Neural progenitor cell (in vitro differentiated cells): ENCODE measurements at regions not wholly inside any gene's neighbourhood (a gene's known extent, or its start where the extent isn't known, plus 50 kb on each side); places are given as distances from the start of the nearest gene placed in this dataset.

ENCODE experiments used
- DNase-seq: peaks from one replicate; pipeline ENCODE4 v3.0.0-alpha.2; 2016; ENCODE audit warnings: low spot score
- H2AFZ ChIP-seq: fragments of 200-600 bp; sonication (generic); replicated peaks from 2 replicates; pipeline ENCODE4 v1.6.1; 2016; ENCODE audit warnings: antibody characterized with exemption
- H3F3A ChIP-seq: fragments of 200-600 bp; sonication (generic); 2 replicates; pipeline ENCODE4 v1.6.1; 2016; ENCODE audit warnings: antibody characterized with exemption, low read depth
- H3K27ac ChIP-seq: fragments of 200-600 bp; sonication (generic); 2 replicates; pipeline ENCODE4 v1.5.1; 2016; ENCODE audit warnings: mild to moderate bottlenecking
- H3K27me3 ChIP-seq: fragments of 200-600 bp; sonication (generic); 2 replicates; pipeline ENCODE4 v1.6.1; 2016; ENCODE audit warnings: mild to moderate bottlenecking, moderate library complexity
- H3K36me3 ChIP-seq: fragments of 200-600 bp; sonication (generic); 2 replicates; pipeline ENCODE4 v1.5.1; 2016
- H3K4me1 ChIP-seq: fragments of 200-600 bp; sonication (generic); 2 replicates; pipeline ENCODE4 v1.6.1; 2016; ENCODE audit warnings: mixed run types
- H3K4me2 ChIP-seq: fragments of 200-600 bp; sonication (generic); 2 replicates; pipeline ENCODE4 v1.6.1; 2016
- H3K4me3 ChIP-seq: fragments of 200-600 bp; sonication (generic); 2 replicates; pipeline ENCODE4 v1.5.1; 2016
- H3K79me2 ChIP-seq: fragments of 200-600 bp; sonication (generic); 2 replicates; pipeline ENCODE4 v1.6.1; 2016; ENCODE audit warnings: low read depth
- H3K9ac ChIP-seq: fragments of 200-600 bp; sonication (generic); 2 replicates; pipeline ENCODE4 v1.6.1; 2016
- H3K9me3 ChIP-seq: fragments of 200-600 bp; sonication (generic); 2 replicates; pipeline ENCODE4 v1.5.1; 2016; ENCODE audit warnings: low read depth
- H4K20me1 ChIP-seq: fragments of 200-600 bp; sonication (generic); 2 replicates; pipeline ENCODE4 v1.6.1; 2016; ENCODE audit warnings: low read depth
- H3K27ac Mint-ChIP-seq: 3 replicates; pipeline ENCODE4 v1.8.0; 2021; ENCODE audit warnings: mixed read lengths
- H3K27me3 Mint-ChIP-seq: 2 replicates; pipeline ENCODE4 v1.8.0; 2022; ENCODE audit warnings: low read depth, mild to moderate bottlenecking, inconsistent platforms, moderate library complexity, mixed read lengths; ENCODE audit not compliant: insufficient read depth
- H3K36me3 Mint-ChIP-seq: 3 replicates; pipeline ENCODE4 v1.8.0; 2021; ENCODE audit warnings: mixed read lengths
- H3K4me1 Mint-ChIP-seq: 3 replicates; pipeline ENCODE4 v1.8.0; 2021; ENCODE audit warnings: mixed read lengths
- H3K4me3 Mint-ChIP-seq: 3 replicates; pipeline ENCODE4 v1.8.0; 2021; ENCODE audit warnings: mild to moderate bottlenecking, moderate library complexity, mixed read lengths
- H3K9me3 Mint-ChIP-seq: 3 replicates; pipeline ENCODE4 v1.8.0; 2020; ENCODE audit warnings: mixed read lengths
- CTCF ChIP-seq: fragments of 200-600 bp; sonication (generic); IDR thresholded peaks from 2 replicates; pipeline ENCODE4 v1.5.1; 2017; ENCODE audit warnings: antibody characterized with exemption, mild to moderate bottlenecking
- EZH2 ChIP-seq: fragments of 200-600 bp; sonication (generic); IDR thresholded peaks from 2 replicates; pipeline ENCODE4 v1.6.1; 2017; ENCODE audit warnings: antibody characterized with exemption, mild to moderate bottlenecking, moderate library complexity
- EZH2phosphoT487 ChIP-seq: fragments of 200-600 bp; sonication (generic); IDR thresholded peaks from 2 replicates; pipeline ENCODE4 v1.6.1; 2017; ENCODE audit warnings: antibody characterized with exemption

GRCh38 chr20:40486297-40486696, 202.7 kb downstream of the MAFB start:
- H3K79me2 ChIP-seq = no peaks in the 10 kb centered on the region
- DNase-seq = no peak
- Mint-ChIP-seq H3K36me3 (no peaks in the 10 kb centered on the region), H3K4me3 (no peak overlapping the region), H3K4me1 (no peaks in the 10 kb centered on the region), H3K27me3 (peaks cover 2% of the 10 kb centered on the region), H3K9me3 (no peaks in the 10 kb centered on the region), H3K27ac (no peak overlapping the region)
- H3K36me3 ChIP-seq = no peaks in the 10 kb centered on the region
- H3K4me3 ChIP-seq = no peak overlapping the region
- TF ChIP-seq EZH2 = no peak
- no peak for TF ChIP-seq CTCF
- no peak for TF ChIP-seq EZH2phosphoT487
- no peak overlapping the region for H3K9ac ChIP-seq
- H3K27ac ChIP-seq = no peak overlapping the region
- H4K20me1 ChIP-seq = no peaks in the 10 kb centered on the region
- no peaks in the 10 kb centered on the region for H3K4me1 ChIP-seq
- no peaks in the 10 kb centered on the region for H3F3A ChIP-seq
- no peak overlapping the region for H2AFZ ChIP-seq
- no peaks in the 10 kb centered on the region for H3K9me3 ChIP-seq
- no peak overlapping the region for H3K4me2 ChIP-seq
- no peaks in the 10 kb centered on the region for H3K27me3 ChIP-seq

- Histone ChIP-seq H3K9ac (no peak overlapping the region), H2AFZ (no peak overlapping the region), H3K36me3 (no peaks in the 10 kb centered on the region), H3K27me3 (no peaks in the 10 kb centered on the region), H3K9me3 (no peaks in the 10 kb centered on the region), H3K4me1 (no peaks in the 10 kb centered on the region), H3K4me2 (no peak overlapping the region), H4K20me1 (no peaks in the 10 kb centered on the region), H3F3A (no peaks in the 10 kb centered on the region), H3K27ac (no peak overlapping the region), H3K79me2 (no peaks in the 10 kb centered on the region), H3K4me3 (no peak overlapping the region)
- DNase-seq = no peak
- Mint-ChIP-seq H3K27ac (no peak overlapping the region), H3K4me1 (no peaks in the 10 kb centered on the region), H3K4me3 (no peak overlapping the region), H3K27me3 (no peaks in the 10 kb centered on the region), H3K36me3 (no peaks in the 10 kb centered on the region), H3K9me3 (no peaks in the 10 kb centered on the region)
- TF ChIP-seq EZH2 = no peak
Observed at GRCh38 chr20:40481743-40482458, 207.1 kb downstream of the MAFB start.

GRCh38 chr20:40481337-40481736, 207.7 kb downstream of the MAFB start:
- Histone ChIP-seq H3K9me3 (no peaks in the 10 kb centered on the region), H3K27me3 (no peaks in the 10 kb centered on the region), H3K27ac (no peak overlapping the region), H3K4me1 (no peaks in the 10 kb centered on the region), H3F3A (no peaks in the 10 kb centered on the region), H3K4me3 (no peak overlapping the region), H2AFZ (no peak overlapping the region), H4K20me1 (no peaks in the 10 kb centered on the region), H3K79me2 (no peaks in the 10 kb centered on the region), H3K4me2 (no peak overlapping the region), H3K36me3 (no peaks in the 10 kb centered on the region), H3K9ac (no peak overlapping the region)
- no peak overlapping the region for H3K27ac Mint-ChIP-seq
- H3K4me3 Mint-ChIP-seq = no peak overlapping the region
- DNase-seq = no peak
- H3K9me3 Mint-ChIP-seq = no peaks in the 10 kb centered on the region
- H3K4me1 Mint-ChIP-seq = no peaks in the 10 kb centered on the region
- no peak for TF ChIP-seq EZH2
- no peak for TF ChIP-seq CTCF
- no peak for TF ChIP-seq EZH2phosphoT487
- no peaks in the 10 kb centered on the region for H3K27me3 Mint-ChIP-seq
- H3K36me3 Mint-ChIP-seq = no peaks in the 10 kb centered on the region

- no peak overlapping the region for H3K27ac Mint-ChIP-seq
- H3K27me3 ChIP-seq = no peaks in the 10 kb centered on the region
- no peaks in the 10 kb centered on the region for H3K27me3 Mint-ChIP-seq
- TF ChIP-seq CTCF (no peak), EZH2phosphoT487 (no peak), EZH2 (no peak)
- no peak overlapping the region for H3K4me3 Mint-ChIP-seq
- DNase-seq = no peak
- no peaks in the 10 kb centered on the region for H3K4me1 ChIP-seq
- H3K36me3 Mint-ChIP-seq = no peaks in the 10 kb centered on the region
- H2AFZ ChIP-seq = no peak overlapping the region
- H3K4me1 Mint-ChIP-seq = no peaks in the 10 kb centered on the region
- H3K9me3 ChIP-seq = no peaks in the 10 kb centered on the region
- no peaks in the 10 kb centered on the region for H3K36me3 ChIP-seq
- no peak overlapping the region for H3K9ac ChIP-seq
- no peaks in the 10 kb centered on the region for H4K20me1 ChIP-seq
- no peaks in the 10 kb centered on the region for H3K79me2 ChIP-seq
- H3K4me3 ChIP-seq = no peak overlapping the region
- H3K27ac ChIP-seq = no peak overlapping the region
- no peaks in the 10 kb centered on the region for H3F3A ChIP-seq
- no peak overlapping the region for H3K4me2 ChIP-seq
- H3K9me3 Mint-ChIP-seq = no peaks in the 10 kb centered on the region
Observed at GRCh38 chr20:40477805-40478204, 211.2 kb downstream of the MAFB start.
